ENCODE measurements at regions not wholly inside any gene's neighbourhood (a gene's known extent, or its start where the extent isn't known, plus 50 kb on each side); places are given as distances from the start of the nearest gene placed in this dataset.

DNA sequence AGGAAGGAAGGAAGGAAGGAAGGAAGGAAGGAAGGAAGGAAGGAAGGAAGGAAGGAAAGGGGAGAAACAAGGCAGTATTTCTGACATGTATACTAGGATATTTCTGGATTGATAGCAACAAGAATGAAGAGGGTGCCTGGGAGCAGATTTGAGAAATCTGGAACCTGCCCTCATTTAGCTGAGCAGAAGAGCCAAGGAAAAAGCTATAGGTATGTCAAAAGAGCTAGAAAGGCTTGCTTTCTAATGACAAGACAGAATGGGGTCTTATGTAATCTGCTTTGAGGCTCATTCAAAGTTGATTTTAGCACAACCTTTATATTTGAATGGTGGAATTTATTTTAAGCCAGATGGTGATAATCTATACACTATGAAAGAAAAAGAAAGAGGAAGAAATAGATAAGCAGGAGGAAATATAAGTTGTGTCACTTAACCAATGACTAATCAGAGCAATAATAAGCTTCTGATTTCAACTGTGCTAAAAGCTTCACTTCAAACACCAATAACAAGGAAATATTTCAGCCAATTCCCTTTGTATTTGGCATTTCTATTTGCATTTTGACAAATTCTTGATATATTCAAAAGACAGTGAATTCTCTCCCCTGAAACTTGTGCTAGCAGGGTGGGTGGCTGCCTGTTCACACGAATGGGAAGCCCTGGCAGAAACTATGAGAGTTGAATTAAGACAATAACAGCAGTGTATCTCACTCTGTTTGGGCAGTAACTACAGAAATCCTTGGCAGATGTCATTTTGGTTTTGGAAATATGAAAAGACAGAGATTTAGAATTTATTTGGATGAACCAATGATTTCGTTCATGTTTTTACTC lies 76.3 kb upstream of the FLRT2 start:
- DNase-seq (ENCODE audit: low read depth): no peak
- no peak for TF ChIP-seq CTCF (IDR thresholded peaks at IDR 0.05; ENCODE audit: insufficient read depth, low read length, poor library complexity, severe bottlenecking)
- Histone ChIP-seq H3K27me3 (ENCODE audit: control insufficient read depth, insufficient read depth, low read length) (no peaks in the 10 kb centered on the region), H3K4me3 (ENCODE audit: low read depth, low read length) (no peak overlapping the region), H3K36me3 (ENCODE audit: control insufficient read depth, insufficient read depth, low read length) (no peaks in the 10 kb centered on the region)

GRCh38 chr14:85454226-85454813 lies 75.6 kb upstream of the FLRT2 start:
- DNase-seq (ENCODE audit: low read depth): no peak
- no peaks in the 10 kb centered on the region for H3K36me3 ChIP-seq (ENCODE audit: control insufficient read depth, insufficient read depth, low read length)
- H3K27me3 ChIP-seq (ENCODE audit: control insufficient read depth, insufficient read depth, low read length): no peaks in the 10 kb centered on the region
- H3K4me3 ChIP-seq (ENCODE audit: low read depth, low read length): no peak overlapping the region
- no peak for TF ChIP-seq CTCF (IDR thresholded peaks at IDR 0.05; ENCODE audit: insufficient read depth, low read length, poor library complexity, severe bottlenecking)

- TF ChIP-seq CTCF (IDR thresholded peaks at IDR 0.05; ENCODE audit: insufficient read depth, low read length, poor library complexity, severe bottlenecking): no peak
- DNase-seq (ENCODE audit: low read depth): no peak
- Histone ChIP-seq H3K4me3 (ENCODE audit: low read depth, low read length) (no peak overlapping the region), H3K36me3 (ENCODE audit: control insufficient read depth, insufficient read depth, low read length) (no peaks in the 10 kb centered on the region), H3K27me3 (ENCODE audit: control insufficient read depth, insufficient read depth, low read length) (no peaks in the 10 kb centered on the region)
Measured at GRCh38 chr14:85459361-85460000, 70.5 kb upstream of the FLRT2 start.

DNA sequence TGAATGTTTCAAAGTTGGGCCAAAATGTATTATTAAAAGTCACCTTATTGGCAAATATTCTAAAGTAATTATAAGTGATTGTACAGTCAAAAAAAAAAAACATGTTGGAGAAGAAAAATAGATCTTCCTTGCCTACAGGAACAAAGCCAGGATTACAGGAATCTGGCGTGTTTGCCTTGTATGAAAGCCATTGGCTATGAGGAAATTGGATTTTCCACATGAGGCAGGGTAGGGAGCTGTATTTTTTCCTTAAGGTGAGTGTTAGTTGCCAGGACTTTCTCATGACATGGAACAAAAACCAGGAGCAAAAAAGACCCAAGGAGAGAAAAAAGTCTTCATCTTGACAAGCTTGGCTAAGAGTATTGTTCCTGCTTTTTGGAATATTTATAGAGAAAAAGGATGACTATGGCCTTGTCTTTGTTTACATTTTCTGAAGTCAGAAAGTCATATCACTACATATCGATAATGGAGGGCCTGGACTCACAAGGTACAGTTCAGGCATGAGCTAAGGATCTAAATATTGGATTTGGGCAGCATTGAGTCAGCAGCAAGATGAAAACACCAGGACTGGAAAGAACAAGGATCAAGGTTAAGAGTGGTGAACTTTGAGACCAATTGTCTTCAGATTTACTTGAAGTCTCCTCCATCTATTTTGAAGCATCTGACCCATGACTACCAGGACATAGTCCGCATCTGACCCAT lies 68.4 kb upstream of the FLRT2 start:
- H3K4me3 ChIP-seq (ENCODE audit: low read depth, low read length): no peak overlapping the region
- TF ChIP-seq CTCF (IDR thresholded peaks at IDR 0.05; ENCODE audit: insufficient read depth, low read length, poor library complexity, severe bottlenecking): no peak
- DNase-seq (ENCODE audit: low read depth): no peak
- no peaks in the 10 kb centered on the region for H3K27me3 ChIP-seq (ENCODE audit: control insufficient read depth, insufficient read depth, low read length)
- no peaks in the 10 kb centered on the region for H3K36me3 ChIP-seq (ENCODE audit: control insufficient read depth, insufficient read depth, low read length)

GRCh38 chr14:85463512-85463911 lies 66.4 kb upstream of the FLRT2 start:
- no peak for TF ChIP-seq CTCF (IDR thresholded peaks at IDR 0.05; ENCODE audit: insufficient read depth, low read length, poor library complexity, severe bottlenecking)
- no peaks in the 10 kb centered on the region for H3K36me3 ChIP-seq (ENCODE audit: control insufficient read depth, insufficient read depth, low read length)
- no peak overlapping the region for H3K4me3 ChIP-seq (ENCODE audit: low read depth, low read length)
- H3K27me3 ChIP-seq (ENCODE audit: control insufficient read depth, insufficient read depth, low read length): no peaks in the 10 kb centered on the region
- no peak for DNase-seq (ENCODE audit: low read depth)

Measured in kidney epithelial cell (primary cell).